HepG2 (cell line): ENCODE measurements at regions not wholly inside any gene's neighbourhood (a gene's known extent, or its start where the extent isn't known, plus 50 kb on each side); places are given as distances from the start of the nearest gene placed in this dataset.

Source experiments
- CBX5 ChIP-seq: sonication (generic); formaldehyde crosslinking; IDR thresholded peaks from 2 replicates; pipeline ENCODE4 v1.4.0; 2020; ENCODE audit warnings: missing genetic modification reagents, borderline replicate concordance
- CTCF ChIP-seq: sonication (generic); formaldehyde crosslinking; IDR thresholded peaks from 2 replicates; pipeline ENCODE4 v1.5.0; 2020; ENCODE audit warnings: mild to moderate bottlenecking, missing genetic modification reagents, moderate library complexity
- ERF ChIP-seq: IDR thresholded peaks from 2 replicates; pipeline ENCODE4 v1.6.1; 2018; ENCODE audit warnings: missing biosample characterization, missing genetic modification reagents
- SMARCE1 ChIP-seq: fragments of 450-650 bp; IDR thresholded peaks from 2 replicates; pipeline ENCODE4 v1.6.1; 2017; ENCODE audit warnings: borderline replicate concordance
- ZNF660 ChIP-seq: sonication (generic); formaldehyde crosslinking; IDR thresholded peaks from 2 replicates; pipeline ENCODE4 v1.5.1; 2020; ENCODE audit warnings: mild to moderate bottlenecking, low read depth, missing genetic modification reagents, borderline replicate concordance
- TF ChIP-seq, protein P1 (sequence below): sonication (generic); formaldehyde crosslinking; IDR thresholded peaks from 2 replicates; pipeline ENCODE4 v1.8.1; 2023; ENCODE audit warnings: missing genetic modification reagents, inconsistent platforms, borderline replicate concordance

- no peak for TF ChIP-seq CTCF (CRISPR knock-in tag)
- TF ChIP-seq ZNF660 (CRISPR knock-in tag): no peak
- TF ChIP-seq, protein P1, sequence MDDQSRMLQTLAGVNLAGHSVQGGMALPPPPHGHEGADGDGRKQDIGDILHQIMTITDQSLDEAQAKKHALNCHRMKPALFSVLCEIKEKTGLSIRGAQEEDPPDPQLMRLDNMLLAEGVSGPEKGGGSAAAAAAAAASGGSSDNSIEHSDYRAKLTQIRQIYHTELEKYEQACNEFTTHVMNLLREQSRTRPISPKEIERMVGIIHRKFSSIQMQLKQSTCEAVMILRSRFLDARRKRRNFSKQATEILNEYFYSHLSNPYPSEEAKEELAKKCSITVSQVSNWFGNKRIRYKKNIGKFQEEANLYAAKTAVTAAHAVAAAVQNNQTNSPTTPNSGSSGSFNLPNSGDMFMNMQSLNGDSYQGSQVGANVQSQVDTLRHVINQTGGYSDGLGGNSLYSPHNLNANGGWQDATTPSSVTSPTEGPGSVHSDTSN (CRISPR knock-in tag): no peak
- TF ChIP-seq SMARCE1: no peak
- no peak for TF ChIP-seq ERF (CRISPR knock-in tag)
- no peak for TF ChIP-seq CBX5 (CRISPR knock-in tag)
Observed at GRCh38 chr3:73774645-73775044, 149.9 kb upstream of the PDZRN3 start.
